ENCODE measurements at regions not wholly inside any gene's neighbourhood (a gene's known extent, or its start where the extent isn't known, plus 50 kb on each side); places are given as distances from the start of the nearest gene placed in this dataset.
A peak's percentile ranks its signal among the peaks of the same experiment; 100 is the strongest.

DNA sequence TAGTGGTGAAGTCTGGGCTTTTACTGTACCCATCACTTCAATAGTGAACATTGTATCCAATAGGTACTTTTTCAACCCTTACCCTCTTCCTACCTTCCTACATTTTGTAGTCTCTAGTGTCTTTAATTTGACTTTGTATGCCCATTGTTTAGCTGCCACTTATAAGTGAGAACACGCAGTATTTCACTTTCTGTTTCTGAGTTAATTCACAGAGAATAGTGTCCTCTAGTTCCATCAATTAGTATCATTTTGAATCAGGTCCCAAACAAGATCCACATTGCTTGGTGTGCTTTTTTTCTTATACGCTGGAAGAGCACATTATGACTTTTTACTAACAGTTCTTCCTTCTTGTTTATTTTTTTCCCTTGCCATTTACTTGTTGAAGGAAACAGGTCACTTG, 176.0 kb upstream of the WDFY3 start:
- TF ChIP-seq, protein P1, sequence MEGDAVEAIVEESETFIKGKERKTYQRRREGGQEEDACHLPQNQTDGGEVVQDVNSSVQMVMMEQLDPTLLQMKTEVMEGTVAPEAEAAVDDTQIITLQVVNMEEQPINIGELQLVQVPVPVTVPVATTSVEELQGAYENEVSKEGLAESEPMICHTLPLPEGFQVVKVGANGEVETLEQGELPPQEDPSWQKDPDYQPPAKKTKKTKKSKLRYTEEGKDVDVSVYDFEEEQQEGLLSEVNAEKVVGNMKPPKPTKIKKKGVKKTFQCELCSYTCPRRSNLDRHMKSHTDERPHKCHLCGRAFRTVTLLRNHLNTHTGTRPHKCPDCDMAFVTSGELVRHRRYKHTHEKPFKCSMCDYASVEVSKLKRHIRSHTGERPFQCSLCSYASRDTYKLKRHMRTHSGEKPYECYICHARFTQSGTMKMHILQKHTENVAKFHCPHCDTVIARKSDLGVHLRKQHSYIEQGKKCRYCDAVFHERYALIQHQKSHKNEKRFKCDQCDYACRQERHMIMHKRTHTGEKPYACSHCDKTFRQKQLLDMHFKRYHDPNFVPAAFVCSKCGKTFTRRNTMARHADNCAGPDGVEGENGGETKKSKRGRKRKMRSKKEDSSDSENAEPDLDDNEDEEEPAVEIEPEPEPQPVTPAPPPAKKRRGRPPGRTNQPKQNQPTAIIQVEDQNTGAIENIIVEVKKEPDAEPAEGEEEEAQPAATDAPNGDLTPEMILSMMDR (IDR thresholded peaks at IDR 0.05; ENCODE audit: low read depth, low read length): no peak
- Histone ChIP-seq H3K9me3 (ENCODE audit: severe bottlenecking) (no peaks in the 10 kb centered on the region), H3K27me3 (ENCODE audit: insufficient read depth, low read depth, severe bottlenecking) (no peaks in the 10 kb centered on the region), H3K4me3 (ENCODE audit: low read depth, low read length) (no peak overlapping the region), H3K27ac (no peak overlapping the region), H3K36me3 (no peaks in the 10 kb centered on the region)
- no peak for DNase-seq

DNA sequence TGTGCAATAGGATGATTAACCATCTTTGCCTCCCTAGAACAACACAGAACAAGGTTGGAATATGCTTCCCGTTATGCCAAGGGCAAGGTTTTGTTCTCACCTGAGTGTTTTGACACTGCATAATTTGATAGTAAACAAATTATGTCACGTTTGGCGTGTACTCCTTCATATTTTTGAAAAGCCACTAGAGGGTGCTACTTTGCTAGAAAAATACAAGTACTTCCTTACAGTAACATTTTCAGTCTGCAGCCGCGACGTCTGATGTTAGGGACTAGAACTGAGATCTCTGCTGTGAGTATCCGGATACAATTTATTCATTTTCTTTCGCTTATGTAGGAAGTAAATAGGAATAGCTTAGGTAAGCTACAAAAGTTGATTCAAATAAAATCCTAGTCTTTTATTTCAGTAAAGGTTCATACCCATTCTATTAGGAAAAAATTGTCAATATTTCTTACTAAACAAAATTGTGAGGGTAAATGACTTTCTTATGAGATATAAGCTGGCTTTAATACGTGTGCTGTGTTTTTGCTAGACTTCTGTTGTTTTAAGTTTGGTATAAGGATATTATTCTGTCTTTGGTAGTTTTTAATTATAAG, 181.1 kb upstream of the WDFY3 start:
- Histone ChIP-seq H3K9me3 (ENCODE audit: severe bottlenecking) (no peaks in the 10 kb centered on the region), H3K4me3 (ENCODE audit: low read depth, low read length) (no peak overlapping the region), H3K27ac (no peak overlapping the region), H3K27me3 (ENCODE audit: insufficient read depth, low read depth, severe bottlenecking) (no peaks in the 10 kb centered on the region), H3K36me3 (no peaks in the 10 kb centered on the region)
- DNase-seq: peak; percentile 44
- TF ChIP-seq, protein P1 (IDR thresholded peaks at IDR 0.05; ENCODE audit: low read depth, low read length): peak; percentile 41; the same call in 1 of the 2 replicates

DNA sequence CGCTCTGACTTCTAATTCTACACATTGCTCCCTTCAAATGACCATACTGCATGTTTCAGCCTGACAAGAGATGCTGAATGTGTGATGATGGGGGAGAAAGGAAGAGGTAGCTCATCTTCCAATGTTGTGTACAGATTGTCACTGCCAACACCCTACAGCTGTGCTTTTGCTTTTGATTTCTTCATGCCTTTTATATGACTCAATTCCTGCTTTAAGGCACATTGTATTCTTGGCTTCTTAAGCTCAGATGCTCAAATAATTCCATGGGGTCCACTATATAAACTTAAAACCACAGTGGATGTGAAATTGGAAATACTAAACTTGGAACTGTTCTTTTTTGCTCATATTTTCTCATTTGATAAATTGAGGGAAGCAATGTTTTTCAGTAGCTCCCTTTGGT, 183.2 kb upstream of the WDFY3 start:
- H3K27me3 ChIP-seq (ENCODE audit: insufficient read depth, low read depth, severe bottlenecking): no peaks in the 10 kb centered on the region
- H3K4me3 ChIP-seq (ENCODE audit: low read depth, low read length): no peak overlapping the region
- no peaks in the 10 kb centered on the region for H3K36me3 ChIP-seq
- TF ChIP-seq, protein P1 (IDR thresholded peaks at IDR 0.05; ENCODE audit: low read depth, low read length): no peak
- no peaks in the 10 kb centered on the region for H3K9me3 ChIP-seq (ENCODE audit: severe bottlenecking)
- H3K27ac ChIP-seq: no peak overlapping the region
- no peak for DNase-seq

DNA sequence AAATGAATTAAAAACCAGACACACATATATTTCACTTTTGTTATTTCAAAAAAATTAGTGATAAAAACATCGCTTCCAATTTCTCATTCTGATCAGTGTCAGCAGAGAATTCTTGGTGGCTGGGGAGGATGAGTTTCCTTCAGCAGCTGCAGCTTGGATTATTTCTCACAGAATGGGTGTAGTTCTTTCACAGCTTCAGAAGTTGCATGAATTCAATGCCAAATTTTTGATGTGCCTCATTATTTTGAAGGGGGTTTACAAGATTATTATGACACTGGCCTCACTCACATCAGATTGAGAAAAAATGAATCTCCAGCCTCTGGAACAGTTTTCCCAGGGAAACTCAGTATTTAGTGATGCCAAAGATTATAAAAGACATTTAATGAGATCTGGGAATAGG, 184.9 kb upstream of the WDFY3 start:
- no peak for DNase-seq
- H3K36me3 ChIP-seq: no peaks in the 10 kb centered on the region
- H3K27me3 ChIP-seq (ENCODE audit: insufficient read depth, low read depth, severe bottlenecking): no peaks in the 10 kb centered on the region
- no peaks in the 10 kb centered on the region for H3K9me3 ChIP-seq (ENCODE audit: severe bottlenecking)
- TF ChIP-seq, protein P1 (IDR thresholded peaks at IDR 0.05; ENCODE audit: low read depth, low read length): no peak
- H3K4me3 ChIP-seq (ENCODE audit: low read depth, low read length): no peak overlapping the region
- no peak overlapping the region for H3K27ac ChIP-seq

DNA sequence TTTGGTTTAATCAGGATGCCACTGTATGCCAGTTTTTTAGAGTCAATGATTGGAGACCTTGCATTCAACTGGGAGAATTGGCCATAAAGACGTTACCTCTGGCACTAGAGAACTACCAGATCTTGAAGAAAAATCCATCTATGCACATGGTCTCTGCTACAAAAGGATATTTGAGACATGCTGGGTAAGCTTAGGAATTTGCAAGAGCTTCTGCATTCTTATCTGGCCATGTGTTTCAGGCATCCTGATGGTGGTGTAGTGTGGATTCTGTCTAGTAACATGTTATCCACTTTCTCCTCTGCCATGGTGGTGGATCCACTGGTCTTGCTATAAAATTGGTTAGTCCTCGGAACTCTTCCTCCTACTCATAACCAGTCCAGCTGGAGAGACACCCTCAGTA, 185.3 kb upstream of the WDFY3 start:
- Histone ChIP-seq H3K36me3 (no peaks in the 10 kb centered on the region), H3K9me3 (ENCODE audit: severe bottlenecking) (no peaks in the 10 kb centered on the region), H3K27ac (no peak overlapping the region), H3K27me3 (ENCODE audit: insufficient read depth, low read depth, severe bottlenecking) (no peaks in the 10 kb centered on the region), H3K4me3 (ENCODE audit: low read depth, low read length) (no peak overlapping the region)
- TF ChIP-seq, protein P1 (IDR thresholded peaks at IDR 0.05; ENCODE audit: low read depth, low read length): no peak
- no peak for DNase-seq

DNA sequence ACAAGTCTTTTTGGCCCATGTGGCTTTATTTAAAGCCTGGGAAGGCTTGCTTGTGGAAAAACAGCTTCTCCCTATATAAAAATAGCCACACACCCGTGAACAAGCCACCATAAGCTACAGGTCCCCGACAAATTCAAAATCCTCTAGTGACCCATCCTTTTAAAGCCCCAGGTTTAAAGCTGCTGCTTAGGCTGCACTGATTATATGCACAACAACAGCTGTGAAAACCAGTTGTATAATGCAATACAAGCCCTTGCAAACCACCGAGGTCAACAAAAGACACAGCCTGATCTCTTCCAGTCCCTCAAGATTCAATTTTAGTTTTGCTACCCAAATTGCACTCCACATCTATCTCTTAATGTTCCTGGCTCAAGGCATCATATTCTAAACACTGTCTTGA, 186.0 kb upstream of the WDFY3 start:
- H3K27me3 ChIP-seq (ENCODE audit: insufficient read depth, low read depth, severe bottlenecking): no peaks in the 10 kb centered on the region
- DNase-seq: no peak
- H3K36me3 ChIP-seq: no peaks in the 10 kb centered on the region

More for the DNA sequence above, 186.0 kb upstream of the WDFY3 start:
- TF ChIP-seq, protein P1 (IDR thresholded peaks at IDR 0.05; ENCODE audit: low read depth, low read length): no peak
- H3K9me3 ChIP-seq (ENCODE audit: severe bottlenecking): no peaks in the 10 kb centered on the region
- H3K4me3 ChIP-seq (ENCODE audit: low read depth, low read length): no peak overlapping the region
- H3K27ac ChIP-seq: no peak overlapping the region

Data from WERI-Rb-1 (cell line).